HG03354 (cell line): ENCODE measurements at regions not wholly inside any gene's neighbourhood (a gene's known extent, or its start where the extent isn't known, plus 50 kb on each side); places are given as distances from the start of the nearest gene placed in this dataset.

Experiments
- ATAC-seq: cut with Tn5 transposase; IDR thresholded peaks from one replicate; pipeline ENCODE4 v1.9.1; 2021; ENCODE audit warnings: mild to moderate bottlenecking; ENCODE audit not compliant: unreplicated experiment, poor library complexity, severe bottlenecking

DNA sequence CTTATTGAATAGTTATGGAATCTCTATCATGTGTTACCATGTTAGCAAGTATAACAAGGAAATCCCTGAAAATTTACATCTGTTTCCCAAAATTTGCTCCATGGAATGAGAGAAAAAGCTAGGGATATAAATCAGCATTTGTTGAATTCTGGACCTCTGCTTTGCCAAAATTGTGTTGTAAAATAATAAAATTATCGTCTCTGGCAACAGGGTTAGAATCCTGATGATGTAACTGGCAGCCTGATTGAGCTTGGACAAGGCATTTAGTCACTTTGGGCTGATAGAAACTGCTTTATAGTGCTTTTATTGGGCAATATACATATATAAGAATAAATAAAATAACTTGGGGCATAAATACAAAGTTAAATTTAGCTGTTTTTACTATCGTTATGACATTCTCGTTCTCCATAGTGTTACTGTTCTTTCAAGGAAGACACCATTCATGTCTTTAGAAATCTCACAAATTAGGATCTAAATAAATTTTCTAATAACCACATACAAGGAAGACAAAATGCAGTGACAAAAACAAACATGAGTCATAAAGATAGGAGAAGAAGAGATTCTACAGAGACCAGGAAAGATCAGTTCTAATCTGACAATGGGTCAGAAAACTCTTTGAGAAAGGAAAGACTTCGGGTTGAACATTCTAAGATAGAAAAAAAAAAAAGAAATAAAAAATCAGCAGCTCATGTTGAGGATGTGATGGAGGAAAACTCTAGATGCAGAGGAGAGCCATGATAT is 145.0 kb upstream of the CDH10 start:
- ATAC-seq = no peak

- no peak for ATAC-seq
Measured at GRCh38 chr5:24788829-24789514, 144.2 kb upstream of the CDH10 start.

DNA sequence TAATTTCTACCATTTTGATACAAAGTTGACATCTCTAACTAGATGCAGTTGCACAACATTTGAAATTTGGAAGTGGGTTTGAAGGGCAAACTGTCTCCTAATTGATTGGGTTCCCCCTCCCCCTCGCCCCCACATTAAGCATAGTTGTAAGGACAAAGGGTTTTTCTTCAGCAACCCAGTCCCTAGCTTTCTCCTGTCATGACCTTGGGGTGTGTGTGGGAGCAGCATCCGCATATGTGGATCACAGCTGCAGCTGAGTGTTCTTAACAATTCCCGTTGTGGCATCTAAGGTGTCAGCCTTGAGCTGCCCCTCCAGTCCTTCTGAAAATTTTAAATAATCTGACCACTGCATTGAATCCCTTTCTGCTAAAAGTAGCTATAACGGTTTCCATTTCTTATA is 141.3 kb upstream of the CDH10 start:
- ATAC-seq = no peak

GRCh38 chr5:24783596-24783995 is 138.8 kb upstream of the CDH10 start:
- ATAC-seq = no peak

DNA sequence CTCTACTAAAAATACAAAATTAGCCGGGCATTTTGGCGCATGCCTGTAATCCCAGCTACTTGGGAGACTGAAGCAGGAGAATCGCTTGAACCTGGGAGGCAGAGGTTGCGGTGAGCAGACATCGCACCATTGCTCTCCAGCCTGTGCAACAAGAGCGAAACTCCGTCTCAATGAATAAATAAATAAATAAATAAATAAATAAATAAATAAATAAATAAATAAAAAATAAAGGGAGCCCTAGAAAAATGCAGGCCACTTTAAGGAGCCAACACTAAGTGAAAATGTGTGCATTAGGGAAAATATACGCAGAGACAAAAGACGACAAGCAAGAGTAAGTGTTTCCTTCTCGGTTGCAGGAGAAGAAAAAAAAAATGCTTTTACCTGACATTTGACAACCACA is 132.6 kb upstream of the CDH10 start:
- ATAC-seq = no peak

GRCh38 chr5:24773261-24773660 is 128.5 kb upstream of the CDH10 start:
- no peak for ATAC-seq

- no peak for ATAC-seq
Measured at GRCh38 chr5:24767086-24767485, 122.3 kb upstream of the CDH10 start.

DNA sequence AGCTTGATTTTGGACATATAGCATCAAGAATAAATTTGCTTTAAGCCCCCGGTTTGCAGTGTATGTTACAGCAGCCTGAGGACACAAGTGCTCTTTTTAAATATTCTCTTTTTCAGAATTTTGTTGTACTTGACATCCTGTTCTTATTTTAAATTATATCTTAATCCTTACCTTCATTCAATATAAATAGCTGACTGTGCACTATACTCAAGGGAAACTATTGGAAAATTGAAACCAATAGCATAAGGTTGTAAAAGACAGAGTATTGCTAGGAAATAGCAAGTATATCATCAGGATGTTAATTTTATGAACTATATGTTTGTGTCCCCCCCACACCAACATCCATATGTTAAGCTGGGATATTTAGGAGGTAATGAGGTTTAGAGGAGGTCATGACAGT is 120.4 kb upstream of the CDH10 start:
- no peak for ATAC-seq

- ATAC-seq = no peak
Measured at GRCh38 chr5:24750355-24750754, 105.6 kb upstream of the CDH10 start.

- ATAC-seq = no peak
Measured at GRCh38 chr5:24749701-24750100, 104.9 kb upstream of the CDH10 start.

DNA sequence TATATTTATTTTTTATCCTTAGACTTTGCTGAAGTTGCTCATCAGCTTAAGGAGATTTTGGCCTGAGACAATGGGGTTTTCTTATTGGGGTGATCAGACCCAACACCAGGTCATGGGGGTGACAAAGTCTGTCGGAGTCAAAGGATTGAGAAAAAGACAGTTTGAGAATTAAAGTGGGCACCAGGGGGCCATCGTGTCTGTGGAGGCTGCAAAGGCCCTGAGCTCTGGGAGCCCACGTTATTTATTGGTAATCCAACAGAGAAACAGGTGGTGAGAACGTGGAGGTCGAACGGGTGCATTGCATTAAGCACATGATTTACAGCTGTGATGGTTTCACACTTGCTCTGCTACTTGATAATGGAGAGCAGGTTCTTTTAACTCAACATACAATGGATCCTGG is 102.5 kb upstream of the CDH10 start:
- no peak for ATAC-seq

GRCh38 chr5:24742334-24742733 is 97.6 kb upstream of the CDH10 start:
- ATAC-seq = no peak

DNA sequence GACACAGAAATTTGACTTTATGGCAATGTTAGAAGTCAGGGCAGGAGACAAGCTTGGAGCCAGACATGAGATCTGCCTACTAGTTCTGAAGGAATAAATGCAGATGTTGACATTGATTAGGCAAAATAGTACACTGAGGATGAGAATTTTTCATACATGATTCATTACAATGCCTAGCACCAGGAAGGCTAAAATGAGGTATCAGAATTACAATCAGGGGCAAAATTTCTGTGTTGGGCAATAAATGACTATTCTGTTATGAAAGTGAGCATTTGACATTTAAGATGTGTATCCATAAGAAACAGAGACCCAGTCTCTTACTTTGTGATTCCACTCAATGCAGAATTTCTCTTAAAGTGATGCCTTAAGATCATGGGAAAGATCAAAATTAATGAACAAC is 92.4 kb upstream of the CDH10 start:
- ATAC-seq = no peak

DNA sequence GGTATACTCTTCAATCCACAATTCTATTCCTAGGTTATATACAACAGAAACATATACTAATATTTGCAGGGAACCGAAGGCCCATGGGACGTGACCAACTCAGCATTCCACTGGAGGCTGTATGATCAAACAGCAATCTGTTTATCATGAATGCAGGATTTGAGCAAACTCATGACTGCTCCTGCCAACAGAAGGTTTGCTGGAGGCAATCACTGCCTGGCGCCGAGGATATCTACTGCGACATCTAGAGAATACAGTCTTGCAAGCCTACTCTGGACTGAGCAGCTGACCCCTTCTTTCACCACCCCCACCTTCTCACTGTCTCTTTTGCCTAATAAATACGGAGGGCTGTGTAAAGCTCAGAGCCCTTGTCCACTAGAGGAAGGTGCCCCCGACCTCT is 90.5 kb upstream of the CDH10 start:
- ATAC-seq = no peak

DNA sequence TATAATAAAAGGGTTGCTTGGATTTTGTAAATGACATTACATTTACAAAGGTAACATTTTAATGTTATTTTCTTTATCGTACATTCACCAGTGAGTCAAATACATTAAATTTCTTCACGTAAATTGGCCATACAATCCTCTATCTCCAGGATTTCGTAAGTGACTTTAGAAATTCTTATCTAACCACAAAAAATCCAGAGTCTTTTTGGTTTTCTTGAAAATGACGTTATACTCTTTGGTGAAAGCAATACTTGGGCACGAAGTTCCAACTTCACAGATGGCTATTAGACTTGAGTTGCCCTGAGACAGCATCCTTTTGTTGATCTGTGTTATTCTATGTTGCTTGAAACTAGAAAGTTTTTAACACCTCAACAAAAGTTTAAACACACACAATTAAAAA is 87.4 kb upstream of the CDH10 start:
- no peak for ATAC-seq

DNA sequence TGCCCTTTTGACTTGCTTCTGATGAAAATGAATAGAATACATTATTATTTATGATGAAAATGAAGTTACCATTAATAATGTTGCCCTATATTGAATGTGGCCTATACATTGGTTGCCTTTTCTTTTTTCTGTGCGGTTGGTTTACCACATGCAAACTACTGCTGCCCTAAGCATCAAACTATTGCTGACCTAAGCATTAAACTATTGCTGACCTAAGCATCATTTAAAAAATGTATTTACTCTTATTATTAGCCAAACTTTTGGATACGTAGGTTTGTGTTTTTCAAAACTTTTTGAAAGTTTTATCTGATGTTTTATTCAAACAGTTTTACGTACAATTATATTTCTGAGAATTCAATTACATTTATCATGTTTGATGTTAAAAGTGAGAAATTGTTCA is 76.0 kb upstream of the CDH10 start:
- no peak for ATAC-seq

DNA sequence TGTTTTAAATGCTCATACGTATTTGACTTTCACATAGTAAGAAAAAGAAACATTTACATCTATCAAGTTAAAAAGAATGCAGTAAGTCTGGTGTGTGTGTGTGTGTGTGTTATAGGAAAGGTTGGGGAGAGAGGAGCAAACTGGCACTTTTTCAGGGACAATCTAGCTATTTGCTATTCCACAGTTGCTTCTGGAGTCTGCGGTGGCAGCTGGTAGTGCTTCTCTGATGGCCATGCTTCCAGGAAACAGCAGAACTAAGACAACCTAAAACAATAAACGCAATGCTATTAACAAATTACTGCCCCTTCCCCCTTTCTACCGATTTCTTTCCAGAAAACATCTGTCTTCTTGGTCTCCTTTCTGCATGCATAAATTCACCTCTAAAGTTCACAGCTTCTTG is 70.0 kb upstream of the CDH10 start:
- no peak for ATAC-seq

DNA sequence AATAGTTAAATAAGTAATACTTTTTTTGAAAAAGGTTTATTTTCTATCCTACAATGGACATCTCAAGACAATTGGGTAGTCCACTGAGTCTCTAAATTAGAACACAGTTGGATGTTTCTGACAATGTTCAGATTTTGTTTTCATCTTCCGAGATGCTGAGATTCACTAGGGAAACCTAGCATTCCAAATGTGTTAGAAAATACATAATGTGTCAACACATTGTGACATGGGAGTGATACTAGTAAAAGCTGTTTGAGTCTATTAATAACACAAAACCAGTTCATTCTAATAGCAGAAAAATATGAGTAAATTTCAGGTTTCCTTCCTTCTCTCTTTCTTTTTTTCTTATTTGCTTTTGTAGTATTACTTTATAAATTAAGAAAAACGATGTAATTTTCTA is 68.2 kb upstream of the CDH10 start:
- ATAC-seq = no peak

- ATAC-seq = no peak
Measured at GRCh38 chr5:24712047-24712446, 67.3 kb upstream of the CDH10 start.

DNA sequence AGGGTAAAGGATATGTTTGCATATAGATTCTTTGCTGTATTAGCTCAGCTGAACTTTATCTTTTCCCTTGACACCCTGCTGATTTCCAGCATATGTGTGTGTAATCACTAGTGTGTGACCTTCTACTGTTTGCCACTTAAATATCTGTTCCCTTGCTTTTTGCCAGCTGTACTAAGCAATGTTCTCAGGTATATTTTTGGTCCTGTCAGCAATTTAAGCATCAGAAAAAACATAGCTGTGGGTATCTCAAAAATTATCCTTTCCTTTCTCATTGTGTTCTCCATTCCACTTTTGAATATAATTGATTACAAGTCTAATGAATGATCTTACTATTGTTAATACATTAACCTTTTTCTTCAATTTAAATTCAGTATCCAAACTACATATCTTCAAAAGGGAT is 59.2 kb upstream of the CDH10 start:
- ATAC-seq = no peak
